Activated naive CD4-positive, alpha-beta T cell treated with anti-CD3 and anti-CD28 coated beads, Interleukin-2, amount 50 U/mL, for 24 hours (primary cell): ENCODE measurements at regions not wholly inside any gene's neighbourhood (a gene's known extent, or its start where the extent isn't known, plus 50 kb on each side); places are given as distances from the start of the nearest gene placed in this dataset.

Experiments used
- H3K27ac Mint-ChIP-seq: one replicate; pipeline ENCODE4 v1.8.0; 2021; ENCODE audit warnings: mild to moderate bottlenecking, mixed read lengths
- H3K27me3 Mint-ChIP-seq: one replicate; pipeline ENCODE4 v1.8.0; 2021; ENCODE audit warnings: mixed read lengths
- H3K36me3 Mint-ChIP-seq: one replicate; pipeline ENCODE4 v1.8.0; 2021; ENCODE audit warnings: mixed read lengths
- H3K4me1 Mint-ChIP-seq: one replicate; pipeline ENCODE4 v1.8.0; 2021; ENCODE audit warnings: mixed read lengths
- H3K4me3 Mint-ChIP-seq: one replicate; pipeline ENCODE4 v1.8.0; 2021; ENCODE audit warnings: mild to moderate bottlenecking, mixed read lengths
- H3K9me3 Mint-ChIP-seq: one replicate; pipeline ENCODE4 v1.8.0; 2021; ENCODE audit warnings: mixed read lengths

GRCh38 chr2:21267232-21267835, 143.6 kb downstream of the TDRD15 start:
- peaks cover 2% of the 10 kb centered on the region for H3K27me3 Mint-ChIP-seq
- H3K4me1 Mint-ChIP-seq, result no peaks in the 10 kb centered on the region
- no peak overlapping the region for H3K27ac Mint-ChIP-seq
- no peak overlapping the region for H3K4me3 Mint-ChIP-seq
- no peaks in the 10 kb centered on the region for H3K36me3 Mint-ChIP-seq
- H3K9me3 Mint-ChIP-seq, result no peaks in the 10 kb centered on the region

- Mint-ChIP-seq H3K4me3 (no peak overlapping the region), H3K27me3 (peaks cover 2% of the 10 kb centered on the region), H3K36me3 (no peaks in the 10 kb centered on the region), H3K4me1 (no peaks in the 10 kb centered on the region), H3K9me3 (no peaks in the 10 kb centered on the region), H3K27ac (peak overlapping the region; percentile 47)
These were observed 144.6 kb downstream of the TDRD15 start for GRCh38 chr2:21268197-21268877.

GRCh38 chr2:21268878-21269224, 145.1 kb downstream of the TDRD15 start:
- H3K27ac Mint-ChIP-seq, result no peak overlapping the region
- H3K9me3 Mint-ChIP-seq, result no peaks in the 10 kb centered on the region
- no peak overlapping the region for H3K4me3 Mint-ChIP-seq
- H3K36me3 Mint-ChIP-seq, result no peaks in the 10 kb centered on the region
- no peaks in the 10 kb centered on the region for H3K4me1 Mint-ChIP-seq
- peaks cover 2% of the 10 kb centered on the region for H3K27me3 Mint-ChIP-seq

- Mint-ChIP-seq H3K4me3 (no peak overlapping the region), H3K36me3 (no peaks in the 10 kb centered on the region), H3K27me3 (peaks cover 2% of the 10 kb centered on the region), H3K9me3 (no peaks in the 10 kb centered on the region), H3K27ac (no peak overlapping the region), H3K4me1 (no peaks in the 10 kb centered on the region)
These were observed 145.6 kb downstream of the TDRD15 start for GRCh38 chr2:21269382-21269781.

- no peaks in the 10 kb centered on the region for H3K9me3 Mint-ChIP-seq
- no peak overlapping the region for H3K4me3 Mint-ChIP-seq
- H3K36me3 Mint-ChIP-seq, result no peaks in the 10 kb centered on the region
- H3K4me1 Mint-ChIP-seq, result no peaks in the 10 kb centered on the region
- H3K27ac Mint-ChIP-seq, result no peak overlapping the region
- peaks cover 2% of the 10 kb centered on the region for H3K27me3 Mint-ChIP-seq
These were observed 146.3 kb downstream of the TDRD15 start for GRCh38 chr2:21270083-21270491.

- no peak overlapping the region for H3K27ac Mint-ChIP-seq
- no peaks in the 10 kb centered on the region for H3K9me3 Mint-ChIP-seq
- H3K27me3 Mint-ChIP-seq, result peaks cover 2% of the 10 kb centered on the region
- H3K36me3 Mint-ChIP-seq, result no peaks in the 10 kb centered on the region
- no peaks in the 10 kb centered on the region for H3K4me1 Mint-ChIP-seq
- no peak overlapping the region for H3K4me3 Mint-ChIP-seq
These were observed 146.9 kb downstream of the TDRD15 start for GRCh38 chr2:21270708-21271122.

GRCh38 chr2:21276163-21276562, 152.4 kb downstream of the TDRD15 start:
- H3K4me3 Mint-ChIP-seq, result no peak overlapping the region
- no peaks in the 10 kb centered on the region for H3K4me1 Mint-ChIP-seq
- peaks cover 2% of the 10 kb centered on the region for H3K27me3 Mint-ChIP-seq
- H3K36me3 Mint-ChIP-seq, result no peaks in the 10 kb centered on the region
- H3K9me3 Mint-ChIP-seq, result no peaks in the 10 kb centered on the region
- H3K27ac Mint-ChIP-seq, result no peak overlapping the region

- no peak overlapping the region for H3K27ac Mint-ChIP-seq
- H3K9me3 Mint-ChIP-seq, result no peaks in the 10 kb centered on the region
- no peaks in the 10 kb centered on the region for H3K4me1 Mint-ChIP-seq
- H3K27me3 Mint-ChIP-seq, result no peaks in the 10 kb centered on the region
- H3K36me3 Mint-ChIP-seq, result no peaks in the 10 kb centered on the region
- H3K4me3 Mint-ChIP-seq, result no peak overlapping the region
These were observed 153.6 kb downstream of the TDRD15 start for GRCh38 chr2:21277068-21278056.

- Mint-ChIP-seq H3K9me3 (no peaks in the 10 kb centered on the region), H3K27ac (no peak overlapping the region), H3K36me3 (no peaks in the 10 kb centered on the region), H3K4me3 (no peak overlapping the region), H3K4me1 (no peaks in the 10 kb centered on the region), H3K27me3 (peaks cover 2% of the 10 kb centered on the region)
These were observed 155.8 kb downstream of the TDRD15 start for GRCh38 chr2:21279525-21279924.

- Mint-ChIP-seq H3K36me3 (no peaks in the 10 kb centered on the region), H3K4me3 (no peak overlapping the region), H3K4me1 (no peaks in the 10 kb centered on the region), H3K27me3 (peaks cover 2% of the 10 kb centered on the region), H3K27ac (no peak overlapping the region), H3K9me3 (no peaks in the 10 kb centered on the region)
These were observed 157.0 kb downstream of the TDRD15 start for GRCh38 chr2:21280793-21281192.

- Mint-ChIP-seq H3K4me1 (no peaks in the 10 kb centered on the region), H3K9me3 (no peaks in the 10 kb centered on the region), H3K36me3 (no peaks in the 10 kb centered on the region), H3K4me3 (no peak overlapping the region), H3K27me3 (peaks cover 2% of the 10 kb centered on the region), H3K27ac (no peak overlapping the region)
These were observed 157.6 kb downstream of the TDRD15 start for GRCh38 chr2:21281384-21281783.

GRCh38 chr2:21281791-21282514, 158.2 kb downstream of the TDRD15 start:
- Mint-ChIP-seq H3K27me3 (peaks cover 2% of the 10 kb centered on the region), H3K4me1 (no peaks in the 10 kb centered on the region), H3K27ac (no peak overlapping the region), H3K36me3 (no peaks in the 10 kb centered on the region), H3K9me3 (no peaks in the 10 kb centered on the region), H3K4me3 (no peak overlapping the region)

GRCh38 chr2:21282515-21282898, 158.7 kb downstream of the TDRD15 start:
- Mint-ChIP-seq H3K4me3 (no peak overlapping the region), H3K27me3 (peaks cover 2% of the 10 kb centered on the region), H3K4me1 (no peaks in the 10 kb centered on the region), H3K9me3 (no peaks in the 10 kb centered on the region), H3K27ac (no peak overlapping the region), H3K36me3 (no peaks in the 10 kb centered on the region)

GRCh38 chr2:21288299-21288698, 164.5 kb downstream of the TDRD15 start:
- no peaks in the 10 kb centered on the region for H3K27me3 Mint-ChIP-seq
- no peak overlapping the region for H3K4me3 Mint-ChIP-seq
- no peaks in the 10 kb centered on the region for H3K9me3 Mint-ChIP-seq
- H3K4me1 Mint-ChIP-seq, result no peaks in the 10 kb centered on the region
- no peak overlapping the region for H3K27ac Mint-ChIP-seq
- H3K36me3 Mint-ChIP-seq, result no peaks in the 10 kb centered on the region

- Mint-ChIP-seq H3K36me3 (no peaks in the 10 kb centered on the region), H3K27ac (no peak overlapping the region), H3K9me3 (no peaks in the 10 kb centered on the region), H3K27me3 (no peaks in the 10 kb centered on the region), H3K4me1 (no peaks in the 10 kb centered on the region), H3K4me3 (no peak overlapping the region)
These were observed 165.2 kb downstream of the TDRD15 start for GRCh38 chr2:21288739-21289520.
